Neutrophil (primary cell): ENCODE measurements at regions not wholly inside any gene's neighbourhood (a gene's known extent, or its start where the extent isn't known, plus 50 kb on each side); places are given as distances from the start of the nearest gene placed in this dataset.

ENCODE experiments used
- H3K27ac ChIP-seq: fragments of 200-600 bp; sonication (generic); 2 replicates; pipeline ENCODE4 v1.5.1; 2016; ENCODE audit warnings: mild to moderate bottlenecking, moderate library complexity
- H3K27me3 ChIP-seq: fragments of 200-600 bp; sonication (generic); 2 replicates; pipeline ENCODE4 v1.6.0; 2016; ENCODE audit warnings: mild to moderate bottlenecking
- H3K36me3 ChIP-seq: fragments of 200-600 bp; sonication (generic); 2 replicates; pipeline ENCODE4 v1.5.1; 2017
- H3K4me1 ChIP-seq, 2 experiments: fragments of 200-600 bp in 1 of 2; sonication (generic) in 1 of 2; 1 replicate in 1 of 2; 2 replicates in 1 of 2; pipeline versions ENCODE4 v1.5.1 to v1.6.1; 2013 to 2016; ENCODE audit warnings: low read depth in 1 of 2, low read length in 1 of 2, mild to moderate bottlenecking in 1 of 2, moderate library complexity in 1 of 2; ENCODE audit not compliant: control insufficient read depth in 1 of 2, insufficient read depth in 1 of 2
- H3K4me3 ChIP-seq, 2 experiments: fragments of 200-600 bp in 1 of 2; sonication (generic) in 1 of 2; 1 replicate in 1 of 2; 2 replicates in 1 of 2; pipeline ENCODE4 v1.5.1; 2013 to 2016; ENCODE audit warnings: low read depth in 1 of 2, low read length in 1 of 2, mild to moderate bottlenecking in 1 of 2, moderate library complexity in 1 of 2
- H3K9me3 ChIP-seq: fragments of 200-600 bp; sonication (generic); 2 replicates; pipeline ENCODE4 v1.5.1; 2016
- CTCF ChIP-seq: fragments of 200-600 bp; sonication (generic); IDR thresholded peaks from 2 replicates; pipeline ENCODE4 v1.5.1; 2016; ENCODE audit warnings: antibody characterized with exemption

DNA sequence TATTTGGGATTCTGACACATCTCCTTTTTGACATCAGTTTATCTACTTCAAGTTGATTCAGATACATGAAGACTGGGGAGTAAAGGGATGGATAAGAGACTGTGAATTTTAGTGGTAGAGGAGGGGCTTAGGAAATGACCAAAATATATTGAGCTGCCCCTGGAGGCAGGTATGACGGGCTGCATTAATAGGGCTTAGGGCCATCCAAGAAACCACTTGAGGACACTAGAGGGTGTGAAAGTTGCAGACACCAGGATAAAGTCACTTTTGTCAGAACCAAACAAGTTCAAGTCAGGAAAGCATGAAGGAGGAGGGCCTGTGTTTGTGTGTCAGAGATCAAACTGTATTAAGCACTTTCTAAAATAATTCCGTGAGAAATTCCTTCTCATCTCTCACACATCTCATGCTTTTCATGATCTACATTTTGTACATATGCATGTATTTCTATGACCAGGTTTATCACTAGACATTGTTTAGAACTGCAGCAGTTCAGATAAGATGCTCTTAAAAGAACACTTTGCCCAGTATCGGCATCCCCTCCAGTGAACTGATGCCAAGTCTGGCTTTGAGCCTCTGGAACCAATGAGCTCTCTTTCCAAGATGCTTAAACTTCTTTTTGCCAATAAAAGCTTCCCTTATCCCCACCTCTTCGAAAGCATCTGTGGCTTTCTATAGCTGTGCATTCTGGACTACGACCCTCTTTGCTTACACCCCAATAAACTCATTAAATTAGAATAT is 136.9 kb downstream of the SLC38A1 start:
- Histone ChIP-seq H3K27me3 (no peaks in the 10 kb centered on the region), H3K36me3 (no peaks in the 10 kb centered on the region), H3K4me1 (no peaks in the 10 kb centered on the region), H3K4me3 (no peak overlapping the region), H3K27ac (no peak overlapping the region), H3K9me3 (no peaks in the 10 kb centered on the region)
- no peak for TF ChIP-seq CTCF

GRCh38 chr12:46127656-46128055 is 137.3 kb upstream of the SCAF11 start:
- Histone ChIP-seq H3K27me3 (no peaks in the 10 kb centered on the region), H3K4me3 (no peak overlapping the region), H3K9me3 (no peaks in the 10 kb centered on the region), H3K36me3 (no peaks in the 10 kb centered on the region), H3K4me1 (peaks cover 0 to 6% of the 10 kb centered on the region in 2 experiments), H3K27ac (no peak overlapping the region)
- no peak for TF ChIP-seq CTCF

DNA sequence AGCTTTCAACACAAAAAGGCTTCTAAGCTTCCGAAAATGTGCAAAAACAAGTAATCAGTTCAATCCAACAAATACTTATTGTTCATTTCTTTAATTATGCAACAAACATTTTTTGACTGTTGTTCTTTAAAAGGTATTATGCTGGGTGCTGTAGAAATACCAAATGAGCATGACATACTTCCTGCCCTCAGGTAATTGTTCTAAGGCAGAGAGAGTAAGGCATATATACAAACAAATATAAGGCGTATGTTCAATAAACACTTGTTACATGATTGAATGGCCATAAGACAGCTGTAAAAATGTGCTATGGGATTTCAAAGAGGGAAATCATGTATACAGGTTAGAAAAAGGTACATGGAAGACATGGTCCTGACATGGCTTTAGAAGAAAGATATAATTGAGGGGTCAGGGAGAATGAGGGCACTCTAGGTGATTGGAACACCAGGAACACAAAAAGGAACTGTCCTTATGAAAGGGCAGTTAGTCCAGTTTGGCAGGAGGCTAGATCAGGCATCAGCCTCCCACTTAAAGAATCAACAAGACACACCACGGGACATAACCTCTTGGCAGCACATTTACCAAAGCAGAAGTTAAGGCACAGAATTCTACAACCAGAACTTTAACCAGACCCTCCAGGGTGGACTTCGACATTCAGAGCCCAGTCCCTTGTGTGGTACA is 135.8 kb upstream of the SCAF11 start:
- peaks cover 0 to 6% of the 10 kb centered on the region in 2 experiments for H3K4me1 ChIP-seq
- H3K27me3 ChIP-seq: no peaks in the 10 kb centered on the region
- H3K27ac ChIP-seq: no peak overlapping the region
- no peak overlapping the region for H3K4me3 ChIP-seq
- no peaks in the 10 kb centered on the region for H3K36me3 ChIP-seq
- no peaks in the 10 kb centered on the region for H3K9me3 ChIP-seq
- TF ChIP-seq CTCF: no peak

DNA sequence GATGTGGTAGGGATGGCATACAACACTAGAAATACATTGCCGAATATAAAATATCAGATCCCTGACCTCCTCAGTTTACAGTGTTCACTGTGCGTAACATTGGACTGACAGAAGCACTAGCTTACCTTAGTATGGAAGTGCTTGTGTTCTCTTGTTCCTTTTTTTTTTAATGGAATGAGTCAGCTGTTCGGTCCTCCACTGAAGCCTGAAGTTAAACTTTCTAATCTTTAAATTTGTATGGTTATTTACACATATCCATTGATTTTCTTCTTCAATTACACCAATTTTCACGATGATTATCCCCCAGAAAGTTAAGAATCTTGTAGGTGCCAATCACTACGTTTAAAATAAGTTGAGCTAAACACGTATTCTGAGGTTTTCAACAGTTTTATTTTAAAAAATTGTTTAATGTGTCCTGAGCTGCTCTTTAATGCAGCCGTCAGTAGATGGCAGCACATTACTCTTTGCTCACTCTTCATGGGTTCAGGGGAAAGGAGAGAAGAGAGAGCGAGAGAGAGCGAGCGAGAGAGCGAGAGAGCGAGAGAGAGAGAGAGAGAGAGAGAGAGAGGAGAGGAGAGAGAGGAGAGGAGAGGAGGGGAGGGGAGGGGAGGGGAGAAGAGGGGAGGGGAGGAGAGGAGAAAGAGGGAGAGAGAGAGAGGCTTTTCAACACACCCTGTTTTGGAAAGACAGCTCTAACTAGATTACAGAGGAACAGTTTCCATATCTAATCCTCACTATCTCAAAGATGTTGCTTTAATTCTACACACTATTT is 134.7 kb upstream of the SCAF11 start:
- Histone ChIP-seq H3K27ac (no peak overlapping the region), H3K4me1 (peaks cover 0 to 6% of the 10 kb centered on the region in 2 experiments), H3K36me3 (no peaks in the 10 kb centered on the region), H3K27me3 (no peaks in the 10 kb centered on the region), H3K4me3 (no peak overlapping the region), H3K9me3 (no peaks in the 10 kb centered on the region)
- TF ChIP-seq CTCF: peak; percentile 61

- no peaks in the 10 kb centered on the region for H3K9me3 ChIP-seq
- no peak overlapping the region for H3K4me3 ChIP-seq
These were observed 133.9 kb upstream of the SCAF11 start for GRCh38 chr12:46124132-46124847.

More at GRCh38 chr12:46124132-46124847, 133.9 kb upstream of the SCAF11 start:
- no peaks in the 10 kb centered on the region for H3K27me3 ChIP-seq
- no peak overlapping the region for H3K27ac ChIP-seq
- TF ChIP-seq CTCF: no peak
- peaks cover 0 to 6% of the 10 kb centered on the region in 2 experiments for H3K4me1 ChIP-seq
- H3K36me3 ChIP-seq: no peaks in the 10 kb centered on the region
